ENCODE measurements at regions not wholly inside any gene's neighbourhood (a gene's known extent, or its start where the extent isn't known, plus 50 kb on each side); places are given as distances from the start of the nearest gene placed in this dataset.

DNA sequence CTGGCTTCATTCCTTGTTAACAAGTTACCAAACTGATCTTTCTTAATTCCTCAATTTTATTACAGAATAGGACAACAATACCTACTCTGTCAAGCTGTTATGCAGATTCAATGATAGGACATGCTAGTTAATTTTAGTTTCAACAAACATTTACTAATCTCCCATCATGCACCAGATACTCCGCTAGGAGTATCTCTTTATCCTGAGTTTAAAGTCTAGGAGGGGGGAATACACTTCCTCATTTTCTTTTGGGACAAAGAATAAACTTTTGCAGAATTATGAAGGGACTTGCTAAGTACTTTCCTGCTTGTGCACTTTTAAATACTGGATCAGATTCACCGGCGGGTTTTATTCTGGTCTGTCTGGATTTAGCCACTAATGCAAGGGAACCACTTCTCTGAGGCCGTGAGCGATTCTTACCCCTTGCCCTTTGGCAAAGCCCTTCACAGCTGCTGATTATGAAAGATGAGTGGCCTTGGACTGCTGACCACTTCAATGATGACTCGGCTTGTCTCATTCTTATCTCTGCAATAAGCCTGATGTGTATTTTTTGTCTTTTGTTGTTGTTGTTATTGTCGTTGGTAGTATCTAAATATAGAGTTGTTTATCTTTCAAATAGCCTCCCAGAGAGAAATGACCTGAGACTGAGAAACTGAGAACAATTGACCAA is 73.9 kb downstream of the RMI1 start:
- no peaks in the 10 kb centered on the region for H3K36me3 ChIP-seq
- WGBS, 2 donors = 73 to 75% methylated on average over 7 of the region's 7 CpGs
- no peaks in the 10 kb centered on the region for H3K4me1 ChIP-seq
- no peaks in the 10 kb centered on the region for H3K9me3 ChIP-seq
- no peak overlapping the region for H3K4me3 ChIP-seq
- no peaks in the 10 kb centered on the region for H3K27me3 ChIP-seq
- no peak for DNase-seq
- H3K27ac ChIP-seq = no peak overlapping the region
- intact Hi-C loops (cut with DNase I) = no loop called here
- TF ChIP-seq, protein P1, sequence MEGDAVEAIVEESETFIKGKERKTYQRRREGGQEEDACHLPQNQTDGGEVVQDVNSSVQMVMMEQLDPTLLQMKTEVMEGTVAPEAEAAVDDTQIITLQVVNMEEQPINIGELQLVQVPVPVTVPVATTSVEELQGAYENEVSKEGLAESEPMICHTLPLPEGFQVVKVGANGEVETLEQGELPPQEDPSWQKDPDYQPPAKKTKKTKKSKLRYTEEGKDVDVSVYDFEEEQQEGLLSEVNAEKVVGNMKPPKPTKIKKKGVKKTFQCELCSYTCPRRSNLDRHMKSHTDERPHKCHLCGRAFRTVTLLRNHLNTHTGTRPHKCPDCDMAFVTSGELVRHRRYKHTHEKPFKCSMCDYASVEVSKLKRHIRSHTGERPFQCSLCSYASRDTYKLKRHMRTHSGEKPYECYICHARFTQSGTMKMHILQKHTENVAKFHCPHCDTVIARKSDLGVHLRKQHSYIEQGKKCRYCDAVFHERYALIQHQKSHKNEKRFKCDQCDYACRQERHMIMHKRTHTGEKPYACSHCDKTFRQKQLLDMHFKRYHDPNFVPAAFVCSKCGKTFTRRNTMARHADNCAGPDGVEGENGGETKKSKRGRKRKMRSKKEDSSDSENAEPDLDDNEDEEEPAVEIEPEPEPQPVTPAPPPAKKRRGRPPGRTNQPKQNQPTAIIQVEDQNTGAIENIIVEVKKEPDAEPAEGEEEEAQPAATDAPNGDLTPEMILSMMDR (IDR thresholded peaks at IDR 0.05) = no peak
- no peak for TF ChIP-seq POLR2A (IDR thresholded peaks at IDR 0.05)

DNA sequence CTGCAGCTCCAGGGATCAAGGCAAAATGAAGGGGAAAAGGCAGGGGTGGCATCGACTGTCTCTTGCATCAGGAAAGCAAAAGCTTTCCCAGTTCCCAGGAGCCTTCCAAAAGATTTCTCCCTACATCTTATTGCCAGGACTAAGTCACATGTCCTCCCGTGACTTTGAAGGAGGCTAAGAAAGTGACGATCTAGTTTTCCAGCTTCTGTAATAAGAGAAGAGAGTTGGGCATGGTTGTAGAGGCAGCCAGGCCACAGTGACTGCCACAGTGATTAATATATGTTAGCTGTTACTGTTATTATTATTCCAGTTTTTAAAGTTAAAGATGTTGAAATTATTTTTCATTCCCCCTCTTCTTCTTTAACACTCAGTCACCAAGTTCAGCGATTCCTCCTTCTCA is 77.1 kb downstream of the RMI1 start:
- WGBS, 2 donors = 80 to 86% methylated on average over 3 to 4 of the region's 4 CpGs
- Histone ChIP-seq H3K27me3 (no peaks in the 10 kb centered on the region), H3K36me3 (no peaks in the 10 kb centered on the region), H3K27ac (no peak overlapping the region), H3K4me3 (no peak overlapping the region), H3K4me1 (peaks cover 0 to 13% (median 0%) of the 10 kb centered on the region in 3 donors), H3K9me3 (no peaks in the 10 kb centered on the region)
- intact Hi-C loops (cut with DNase I) = no loop called here
- no peak for DNase-seq
- TF ChIP-seq, protein P1 (IDR thresholded peaks at IDR 0.05) = no peak
- TF ChIP-seq POLR2A (IDR thresholded peaks at IDR 0.05) = no peak

DNA sequence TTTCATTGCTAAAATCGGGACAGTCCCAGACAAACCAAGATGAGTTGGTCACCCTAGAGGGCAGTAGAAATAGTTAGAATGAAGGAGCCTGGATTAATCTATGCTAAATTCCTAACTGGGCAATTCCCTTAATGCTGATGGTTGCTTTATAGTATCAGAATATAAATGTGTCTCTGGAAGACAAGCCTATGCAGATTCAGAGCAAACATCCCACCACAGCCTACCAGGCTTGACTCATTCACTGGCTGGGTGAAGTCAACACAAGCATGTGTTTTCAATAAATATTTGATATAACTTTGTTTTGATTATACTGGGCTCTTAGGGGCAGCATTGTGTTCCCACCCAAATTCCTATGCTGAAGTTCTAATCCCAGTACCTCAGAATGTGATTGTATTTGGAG is 79.3 kb downstream of the RMI1 start:
- Histone ChIP-seq H3K27ac (no peak overlapping the region), H3K27me3 (no peaks in the 10 kb centered on the region), H3K4me1 (peaks cover 0 to 16% (median 0%) of the 10 kb centered on the region in 3 donors), H3K36me3 (no peaks in the 10 kb centered on the region), H3K4me3 (no peak overlapping the region), H3K9me3 (no peaks in the 10 kb centered on the region)
- intact Hi-C loops (cut with DNase I) = no loop called here
- no peak for TF ChIP-seq POLR2A (IDR thresholded peaks at IDR 0.05)
- TF ChIP-seq, protein P1 (IDR thresholded peaks at IDR 0.05) = no peak
- DNase-seq = no peak
- 77 to 88% methylated on average over 1 of the region's 1 CpG for WGBS, 2 donors

DNA sequence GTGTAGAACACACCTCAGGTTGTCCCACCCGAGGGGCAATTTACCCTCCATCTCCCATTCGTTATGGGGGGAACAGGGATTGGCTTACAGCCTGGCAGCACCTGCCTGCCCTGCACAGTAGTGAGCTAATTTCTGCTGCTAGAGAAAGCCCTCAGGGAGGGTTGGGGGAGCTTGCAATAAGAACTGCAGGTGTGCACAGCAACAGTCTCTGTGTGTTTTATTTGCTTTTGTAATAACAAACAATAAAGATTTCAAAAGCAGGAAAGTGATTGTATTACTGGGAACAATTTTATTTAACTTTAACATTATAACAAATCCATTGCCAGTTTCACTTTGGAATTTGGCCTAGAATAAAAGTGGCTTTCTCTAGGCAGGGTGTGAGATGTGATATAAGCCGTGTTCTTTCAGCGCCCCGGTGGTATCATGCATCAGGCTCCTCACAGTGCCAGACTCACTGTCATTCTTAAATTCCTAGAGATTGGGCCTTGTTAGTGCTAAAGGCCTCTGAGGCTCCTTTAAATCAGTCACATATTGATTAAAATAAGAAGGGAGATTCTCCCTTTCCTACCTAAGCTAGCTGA is 81.1 kb downstream of the RMI1 start:
- intact Hi-C loops (cut with DNase I) = no loop called here
- no peak overlapping the region for H3K27ac ChIP-seq
- WGBS, 2 donors = 22 to 64% methylated on average over 4 to 5 of the region's 5 CpGs

DNA sequence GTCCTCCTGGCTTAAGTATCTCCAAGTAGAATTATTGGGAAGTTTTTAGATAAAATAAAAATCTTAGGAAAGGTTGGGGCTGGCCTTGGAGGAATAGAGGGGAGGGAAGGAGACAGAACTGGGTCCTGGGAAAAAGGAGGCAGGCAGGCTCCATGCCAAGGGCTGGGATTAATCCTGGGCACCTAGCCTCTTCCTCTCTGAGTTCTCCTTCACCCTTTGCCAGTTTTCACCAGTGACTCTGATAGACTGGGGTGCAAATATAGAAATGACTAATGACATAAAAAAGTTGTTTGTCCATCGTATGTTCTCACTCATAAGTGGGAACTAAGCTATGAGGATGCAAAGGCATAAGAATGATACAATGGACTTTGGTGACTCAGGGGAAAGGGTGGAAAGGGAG is 81.9 kb downstream of the RMI1 start:
- no peak overlapping the region for H3K4me3 ChIP-seq
- DNase-seq = no peak
- H3K36me3 ChIP-seq = no peaks in the 10 kb centered on the region
- 29 to 50% methylated on average over 1 of the region's 1 CpG for WGBS, 2 donors
- no peak for TF ChIP-seq POLR2A (IDR thresholded peaks at IDR 0.05)
- TF ChIP-seq, protein P1 (IDR thresholded peaks at IDR 0.05) = no peak
- H3K9me3 ChIP-seq = no peaks in the 10 kb centered on the region
- peaks cover 0 to 16% (median 0%) of the 10 kb centered on the region in 3 donors for H3K4me1 ChIP-seq
- H3K27ac ChIP-seq = no peak overlapping the region
- H3K27me3 ChIP-seq = no peaks in the 10 kb centered on the region
- intact Hi-C loops (cut with DNase I) = no loop called here

More for the DNA sequence above, 81.1 kb downstream of the RMI1 start:
- no peaks in the 10 kb centered on the region for H3K9me3 ChIP-seq
- no peaks in the 10 kb centered on the region for H3K36me3 ChIP-seq
- no peak for TF ChIP-seq POLR2A (IDR thresholded peaks at IDR 0.05)
- TF ChIP-seq, protein P1 (IDR thresholded peaks at IDR 0.05) = no peak
- no peak for DNase-seq
- H3K4me1 ChIP-seq = peaks cover 0 to 16% (median 0%) of the 10 kb centered on the region in 3 donors
- H3K4me3 ChIP-seq = no peak overlapping the region
- no peaks in the 10 kb centered on the region for H3K27me3 ChIP-seq
